Kidney (tissue), 13 donors: ENCODE measurements at regions not wholly inside any gene's neighbourhood (a gene's known extent, or its start where the extent isn't known, plus 50 kb on each side); places are given as distances from the start of the nearest gene placed in this dataset.

Experiments used
- DNase-seq, 5 donors: peaks; one replicate each; pipeline ENCODE4 v3.0.0-alpha.2; 2013 to 2020
- FAIRE-seq: peaks from 2 replicates; lab custom pipeline; 2012; peaks lifted over from hg19 to GRCh38; lab: Jason Lieb, UNC
- H3K27ac ChIP-seq, 2 donors: one replicate each; pipeline ENCODE4 v1.7.0; 2013; ENCODE audit warnings: low read depth in 2 of 2, low read length in 2 of 2, inconsistent platforms in 1 of 2
- H3K27me3 ChIP-seq: one replicate; pipeline ENCODE4 v1.7.1; 2013; ENCODE audit warnings: low read length, inconsistent platforms; ENCODE audit not compliant: control insufficient read depth, insufficient read depth
- H3K36me3 ChIP-seq, 3 donors: one replicate each; pipeline versions ENCODE4 v1.7.0 to v1.7.1; 2013; ENCODE audit warnings: low read length in 3 of 3, control low read depth in 1 of 3, inconsistent platforms in 1 of 3; ENCODE audit not compliant: insufficient read depth in 3 of 3, control insufficient read depth in 2 of 3
- H3K4me1 ChIP-seq, 3 donors: one replicate each; pipeline versions ENCODE4 v1.7.0 to v1.7.1; 2013; ENCODE audit warnings: low read length in 3 of 3, inconsistent platforms in 1 of 3, low read depth in 1 of 3; ENCODE audit not compliant: control insufficient read depth in 2 of 3, insufficient read depth in 2 of 3
- H3K4me3 ChIP-seq, 3 donors: one replicate each; pipeline versions ENCODE4 v1.7.0 to v1.8.1; 2013; ENCODE audit warnings: low read length in 3 of 3, control low read depth in 1 of 3, inconsistent platforms in 1 of 3
- H3K9ac ChIP-seq, 3 donors: one replicate each; pipeline versions ENCODE4 v1.7.0 to v1.7.1; 2013; ENCODE audit warnings: low read length in 3 of 3, control low read depth in 1 of 3, inconsistent platforms in 1 of 3
- H3K9me3 ChIP-seq, 3 donors: one replicate each; pipeline versions ENCODE4 v1.7.0 to v1.7.1; 2013; ENCODE audit warnings: low read length in 3 of 3, control low read depth in 1 of 3, inconsistent platforms in 1 of 3; ENCODE audit not compliant: control insufficient read depth in 2 of 3, insufficient read depth in 1 of 3
- CTCF ChIP-seq: IDR thresholded peaks from 3 replicates; pipeline ENCODE4 v1.5.1; 2012; ENCODE audit warnings: mild to moderate bottlenecking, moderate library complexity, borderline replicate concordance; ENCODE audit not compliant: insufficient read depth; ENCODE audit errors: extremely low read depth
- intact Hi-C: fragments of 100-400 bp; cut with DNase I; formaldehyde crosslinking; loops from one replicate; pipeline ENCODE4 v1.11.1; 2022
- donor health status: control.
- donor health status: control.
- donor health status: control.
- donor health status: control.
- donor health status: control.
- donor health status: DM: yes; HTN: yes; CAD: no.
- donor health status: Normal renal cell carcinoma (clear cell type).

DNA sequence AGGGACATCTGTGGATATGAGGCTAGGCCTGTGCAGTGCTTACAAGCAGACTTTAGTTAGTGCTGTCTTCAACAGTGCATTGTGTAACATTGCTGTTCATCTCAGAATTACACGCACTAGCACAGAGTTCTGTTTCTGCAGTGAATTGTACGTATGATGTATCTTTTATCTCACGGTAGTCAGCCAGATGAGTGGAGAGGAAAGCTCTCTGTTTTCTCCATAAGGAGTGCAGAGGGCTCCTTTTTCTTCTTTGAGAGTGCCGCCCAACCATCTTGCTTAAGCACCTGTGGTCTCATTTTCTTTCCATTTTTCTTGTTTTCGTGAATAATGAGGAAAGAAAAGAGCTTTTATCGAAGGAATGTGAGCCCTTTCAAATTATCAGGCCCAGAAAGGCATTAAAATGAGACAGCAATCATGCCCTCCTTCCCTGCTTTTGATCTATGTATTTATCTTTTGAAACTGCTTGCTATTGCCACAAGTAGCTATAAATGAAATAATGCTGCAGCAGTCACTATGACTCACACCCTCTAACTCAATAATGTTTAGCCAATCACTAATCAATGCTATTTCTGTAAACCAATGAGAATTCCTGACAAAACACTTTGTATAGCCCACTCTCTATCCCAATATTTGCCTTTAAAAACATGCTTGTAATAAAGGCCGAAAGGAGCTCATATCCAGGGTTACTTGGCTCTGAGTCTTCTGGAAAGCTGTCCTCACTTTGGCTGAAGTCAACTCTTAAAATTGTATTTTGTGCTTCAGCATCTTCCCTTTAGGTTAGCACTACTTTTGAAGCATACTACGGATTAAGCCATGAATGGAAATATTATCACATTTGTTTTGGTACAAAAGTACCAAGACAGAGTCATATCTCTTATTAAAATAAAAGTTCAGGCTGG lies 226.0 kb upstream of the P2RY1 start:
- intact Hi-C loops, result no loop called here
- FAIRE-seq, result no peak
- TF ChIP-seq CTCF, result no peak
- Histone ChIP-seq H3K36me3 (no peaks in the 10 kb centered on the region), H3K27ac (no peak overlapping the region), H3K4me1 (no peaks in the 10 kb centered on the region), H3K9me3 (peaks cover 0 to 6% (median 0%) of the 10 kb centered on the region in 3 donors), H3K9ac (no peak overlapping the region), H3K4me3 (no peak overlapping the region), H3K27me3 (no peaks in the 10 kb centered on the region)
- no peak for DNase-seq

DNA sequence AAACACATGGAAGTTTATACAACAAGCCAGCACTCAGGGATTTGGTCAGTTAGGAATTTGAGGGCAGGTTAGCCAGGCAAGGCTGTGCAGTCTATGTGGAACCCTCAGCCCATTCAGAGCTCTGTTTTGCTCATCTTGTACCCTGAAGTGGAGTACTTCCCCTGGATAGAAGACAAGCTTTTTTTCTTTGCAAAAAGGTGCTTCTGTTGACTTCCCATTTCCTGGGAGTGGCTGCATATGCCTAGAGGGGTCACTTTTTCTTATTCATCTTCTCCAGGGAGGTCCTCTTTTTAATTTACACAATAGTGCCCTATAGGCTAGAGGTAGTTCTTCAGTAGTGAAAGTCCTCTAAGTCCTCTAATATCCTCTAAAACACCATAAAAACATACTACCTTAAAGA lies 225.0 kb upstream of the P2RY1 start:
- Histone ChIP-seq H3K4me1 (no peaks in the 10 kb centered on the region), H3K36me3 (no peaks in the 10 kb centered on the region), H3K9ac (no peak overlapping the region), H3K4me3 (no peak overlapping the region), H3K9me3 (no peaks in the 10 kb centered on the region), H3K27me3 (no peaks in the 10 kb centered on the region), H3K27ac (no peak overlapping the region)
- no peak for TF ChIP-seq CTCF
- no peak for DNase-seq
- FAIRE-seq, result no peak
- intact Hi-C loops, result no loop called here

DNA sequence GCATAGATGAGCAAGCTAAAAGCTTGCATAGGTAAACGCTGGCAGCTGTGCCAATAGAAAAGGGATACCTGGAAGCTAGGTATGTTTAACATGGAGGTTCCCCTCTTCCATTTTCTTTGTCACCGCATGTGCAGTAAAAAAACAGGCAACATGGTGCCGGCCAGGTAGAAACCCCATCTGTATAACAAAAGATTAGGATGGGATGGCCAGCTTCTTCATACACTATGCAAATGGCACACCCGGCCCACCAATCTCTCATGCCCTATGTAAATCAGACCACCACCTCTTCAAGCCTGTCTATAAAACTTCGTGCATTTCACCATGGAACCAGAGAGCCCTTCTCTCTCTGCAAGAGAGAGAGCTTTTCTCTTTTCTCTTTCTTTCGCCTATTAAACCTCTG lies 224.3 kb upstream of the P2RY1 start:
- Histone ChIP-seq H3K9me3 (no peaks in the 10 kb centered on the region), H3K27me3 (no peaks in the 10 kb centered on the region), H3K36me3 (no peaks in the 10 kb centered on the region), H3K9ac (no peak overlapping the region), H3K4me3 (no peak overlapping the region), H3K4me1 (no peaks in the 10 kb centered on the region), H3K27ac (no peak overlapping the region)
- DNase-seq (no peak), FAIRE-seq (no peak)
- TF ChIP-seq CTCF, result no peak
- intact Hi-C loops, result no loop called here
